ENCODE measurements at regions not wholly inside any gene's neighbourhood (a gene's known extent, or its start where the extent isn't known, plus 50 kb on each side); places are given as distances from the start of the nearest gene placed in this dataset.

GRCh38 chr17:5678171-5678570 is 93.9 kb upstream of the NLRP1 start:
- TF ChIP-seq, protein P1, sequence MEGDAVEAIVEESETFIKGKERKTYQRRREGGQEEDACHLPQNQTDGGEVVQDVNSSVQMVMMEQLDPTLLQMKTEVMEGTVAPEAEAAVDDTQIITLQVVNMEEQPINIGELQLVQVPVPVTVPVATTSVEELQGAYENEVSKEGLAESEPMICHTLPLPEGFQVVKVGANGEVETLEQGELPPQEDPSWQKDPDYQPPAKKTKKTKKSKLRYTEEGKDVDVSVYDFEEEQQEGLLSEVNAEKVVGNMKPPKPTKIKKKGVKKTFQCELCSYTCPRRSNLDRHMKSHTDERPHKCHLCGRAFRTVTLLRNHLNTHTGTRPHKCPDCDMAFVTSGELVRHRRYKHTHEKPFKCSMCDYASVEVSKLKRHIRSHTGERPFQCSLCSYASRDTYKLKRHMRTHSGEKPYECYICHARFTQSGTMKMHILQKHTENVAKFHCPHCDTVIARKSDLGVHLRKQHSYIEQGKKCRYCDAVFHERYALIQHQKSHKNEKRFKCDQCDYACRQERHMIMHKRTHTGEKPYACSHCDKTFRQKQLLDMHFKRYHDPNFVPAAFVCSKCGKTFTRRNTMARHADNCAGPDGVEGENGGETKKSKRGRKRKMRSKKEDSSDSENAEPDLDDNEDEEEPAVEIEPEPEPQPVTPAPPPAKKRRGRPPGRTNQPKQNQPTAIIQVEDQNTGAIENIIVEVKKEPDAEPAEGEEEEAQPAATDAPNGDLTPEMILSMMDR (IDR thresholded peaks at IDR 0.05): no peak
- TF ChIP-seq EZH2 (IDR thresholded peaks at IDR 0.05): no peak
